GM23338 (cell line): ENCODE measurements at regions not wholly inside any gene's neighbourhood (a gene's known extent, or its start where the extent isn't known, plus 50 kb on each side); places are given as distances from the start of the nearest gene placed in this dataset.

Experiments
- ATAC-seq: fragments of 200-7000 bp; cut with Tn5 transposase; 3 replicates; pipeline ENCODE4 v1.9.1; 2020
- DNase-seq: peaks from one replicate; pipeline ENCODE4 v3.0.0-alpha.2; 2015; ENCODE audit warnings: low spot score
- H2AFZ ChIP-seq: fragments of 200-600 bp; sonication (generic); 2 replicates; pipeline ENCODE4 v1.8.0; 2016; ENCODE audit warnings: antibody characterized with exemption, mild to moderate bottlenecking, moderate library complexity
- H3F3A ChIP-seq: fragments of 200-600 bp; sonication (generic); replicated peaks from 2 replicates; pipeline ENCODE4 v1.8.0; 2017; ENCODE audit warnings: antibody characterized with exemption, mixed run types, low read depth
- H3K27ac ChIP-seq: fragments of 200-600 bp; sonication (generic); 2 replicates; pipeline ENCODE4 v1.6.1; 2016; ENCODE audit warnings: low read depth
- H3K27me3 ChIP-seq: fragments of 200-600 bp; sonication (generic); 2 replicates; pipeline ENCODE4 v1.8.0; 2016; ENCODE audit warnings: mild to moderate bottlenecking, mixed run types, moderate library complexity; ENCODE audit not compliant: insufficient read depth
- H3K36me3 ChIP-seq: fragments of 200-600 bp; sonication (generic); 2 replicates; pipeline ENCODE4 v1.8.0; 2016; ENCODE audit warnings: mild to moderate bottlenecking; ENCODE audit not compliant: insufficient read depth
- H3K4me1 ChIP-seq: fragments of 200-600 bp; sonication (generic); 2 replicates; pipeline ENCODE4 v1.8.0; 2016; ENCODE audit warnings: mild to moderate bottlenecking, moderate library complexity; ENCODE audit not compliant: insufficient read depth
- H3K4me2 ChIP-seq: fragments of 200-600 bp; sonication (generic); 2 replicates; pipeline ENCODE4 v1.7.1; 2017; ENCODE audit warnings: mixed run types
- H3K4me3 ChIP-seq: fragments of 200-600 bp; sonication (generic); 2 replicates; pipeline ENCODE4 v1.6.1; 2016; ENCODE audit warnings: mixed run types
- H3K79me2 ChIP-seq: fragments of 200-600 bp; sonication (generic); replicated peaks from 2 replicates; pipeline ENCODE4 v1.8.0; 2017; ENCODE audit warnings: mild to moderate bottlenecking; ENCODE audit not compliant: insufficient read depth
- H3K9me2 ChIP-seq: fragments of 200-600 bp; sonication (generic); 2 replicates; pipeline ENCODE4 v1.8.0; 2017; ENCODE audit not compliant: insufficient read depth
- H4K20me1 ChIP-seq: fragments of 200-600 bp; sonication (generic); replicated peaks from 2 replicates; pipeline ENCODE4 v1.8.0; 2017; ENCODE audit warnings: mild to moderate bottlenecking; ENCODE audit not compliant: insufficient read depth
- H3K27ac Mint-ChIP-seq: 2 replicates; pipeline ENCODE4 v1.8.0; 2020; ENCODE audit warnings: inconsistent platforms, mild to moderate bottlenecking, moderate library complexity, mixed read lengths
- H3K27me3 Mint-ChIP-seq: 3 replicates; pipeline ENCODE4 v1.8.0; 2022; ENCODE audit warnings: low read depth, mild to moderate bottlenecking, moderate library complexity, mixed read lengths, inconsistent platforms; ENCODE audit not compliant: insufficient read depth, poor library complexity
- H3K36me3 Mint-ChIP-seq: 3 replicates; pipeline ENCODE4 v1.8.0; 2021; ENCODE audit warnings: low read depth, mild to moderate bottlenecking, inconsistent platforms, moderate library complexity, mixed read lengths
- H3K4me1 Mint-ChIP-seq: 3 replicates; pipeline ENCODE4 v1.8.0; 2020; ENCODE audit warnings: mild to moderate bottlenecking, inconsistent platforms, mixed read lengths
- H3K4me3 Mint-ChIP-seq: 3 replicates; pipeline ENCODE4 v1.8.0; 2021; ENCODE audit warnings: moderate library complexity, mild to moderate bottlenecking, inconsistent platforms, mixed read lengths
- H3K9me3 Mint-ChIP-seq: 3 replicates; pipeline ENCODE4 v1.8.0; 2020; ENCODE audit warnings: moderate library complexity, mild to moderate bottlenecking, inconsistent platforms, mixed read lengths
- CREB1 ChIP-seq: fragments of 250-450 bp; sonication (Bioruptor Pico); IDR thresholded peaks from 2 replicates; pipeline ENCODE4 v1.5.0; 2020; ENCODE audit warnings: low read depth, mild to moderate bottlenecking, moderate library complexity
- CTCF ChIP-seq, 2 experiments: fragments of 200-600 bp in 1 of 2; sonication (generic) in 1 of 2; conservative IDR thresholded peaks; 2 replicates each; pipeline versions ENCODE4 v1.5.1 to v1.6.1; 2016 to 2017; ENCODE audit warnings: antibody characterized with exemption in 2 of 2, low read depth in 2 of 2, mild to moderate bottlenecking in 2 of 2, moderate library complexity in 1 of 2
- ETS1 ChIP-seq: IDR thresholded peaks from 2 replicates; pipeline ENCODE4 v1.6.1; 2016; ENCODE audit warnings: antibody characterized with exemption
- EZH2 ChIP-seq: fragments of 200-600 bp; sonication (generic); IDR thresholded peaks from one replicate; pipeline ENCODE4 v1.8.0; 2017; ENCODE audit warnings: antibody characterized with exemption, mild to moderate bottlenecking, low read depth; ENCODE audit not compliant: unreplicated experiment
- EZH2phosphoT487 ChIP-seq: fragments of 200-600 bp; sonication (generic); IDR thresholded peaks from one replicate; pipeline ENCODE4 v1.8.1; 2018; ENCODE audit warnings: antibody characterized with exemption; ENCODE audit not compliant: unreplicated experiment
- JUNB ChIP-seq: IDR thresholded peaks from one replicate; pipeline ENCODE4 v1.6.1; 2016; ENCODE audit warnings: antibody characterized with exemption; ENCODE audit not compliant: unreplicated experiment
- NANOG ChIP-seq: IDR thresholded peaks from 2 replicates; pipeline ENCODE4 v1.6.1; 2016; ENCODE audit warnings: antibody characterized with exemption, borderline replicate concordance
- POLR2AphosphoS5 ChIP-seq: IDR thresholded peaks from 2 replicates; pipeline ENCODE4 v1.6.1; 2016; ENCODE audit warnings: antibody characterized with exemption, low read depth
- REST ChIP-seq: IDR thresholded peaks from one replicate; pipeline ENCODE4 v1.6.1; 2018; ENCODE audit warnings: antibody characterized with exemption; ENCODE audit not compliant: unreplicated experiment
- STAT1 ChIP-seq: IDR thresholded peaks from one replicate; pipeline ENCODE4 v1.6.1; 2016; ENCODE audit warnings: antibody characterized with exemption; ENCODE audit not compliant: unreplicated experiment
- ZNF114 ChIP-seq: fragments of 250-450 bp; sonication (Bioruptor Pico); IDR thresholded peaks from 2 replicates; pipeline ENCODE4 v1.5.0; 2020; ENCODE audit warnings: mild to moderate bottlenecking, moderate library complexity
- ZNF331 ChIP-seq: fragments of 250-450 bp; sonication (Bioruptor Pico); IDR thresholded peaks from 2 replicates; pipeline ENCODE4 v1.5.0; 2020; ENCODE audit warnings: low read depth, mild to moderate bottlenecking, moderate library complexity
- ZNF462 ChIP-seq: fragments of 250-450 bp; sonication (Bioruptor Pico); IDR thresholded peaks from 2 replicates; pipeline ENCODE4 v1.5.0; 2020; ENCODE audit warnings: mild to moderate bottlenecking, moderate library complexity

GRCh38 chr2:241948901-241949735 is 79.6 kb downstream of the RTP5 start:
- peaks cover 12% of the 10 kb centered on the region; the same call in 1 of the 2 replicates for H3K4me1 ChIP-seq
- no peaks in the 10 kb centered on the region for H3K36me3 Mint-ChIP-seq
- DNase-seq (no peak), ATAC-seq (no peak)
- TF ChIP-seq CTCF (conservative IDR thresholded peaks at IDR 0.05; ENCODE audit: low read depth in 2 of 2): no peak
- TF ChIP-seq ETS1: no peak
- no peak for TF ChIP-seq CREB1
- TF ChIP-seq EZH2phosphoT487: no peak
- no peak for TF ChIP-seq STAT1
- no peak for TF ChIP-seq ZNF331
- no peak for TF ChIP-seq ZNF114 (CRISPR knock-in tag)
- TF ChIP-seq ZNF462 (CRISPR knock-in tag): no peak
- no peak for TF ChIP-seq NANOG
- no peak for TF ChIP-seq REST
- no peak for TF ChIP-seq POLR2AphosphoS5
- no peak for TF ChIP-seq JUNB
- TF ChIP-seq EZH2: no peak
- no peaks in the 10 kb centered on the region; the same call in 2 of the 3 replicates for H3K9me3 Mint-ChIP-seq
- peaks cover 20% of the 10 kb centered on the region for H3K4me1 Mint-ChIP-seq
- no peak overlapping the region for H2AFZ ChIP-seq
- no peak overlapping the region for H3K27ac ChIP-seq
- H3K27me3 ChIP-seq: peaks cover 15% of the 10 kb centered on the region; the same call in 1 of the 2 replicates
- no peaks in the 10 kb centered on the region for H3K9me2 ChIP-seq
- H3F3A ChIP-seq: peaks cover 3% of the 10 kb centered on the region; the same call in 1 of the 2 replicates
- peaks cover 26% of the 10 kb centered on the region for H3K27me3 Mint-ChIP-seq
- H3K4me3 ChIP-seq: no peak overlapping the region
- H3K4me2 ChIP-seq: no peak overlapping the region
- H3K4me3 Mint-ChIP-seq: no peak overlapping the region
- no peaks in the 10 kb centered on the region for H3K79me2 ChIP-seq
- H4K20me1 ChIP-seq: no peaks in the 10 kb centered on the region; the same call in 1 of the 2 replicates
- H3K27ac Mint-ChIP-seq: no peak overlapping the region
- H3K36me3 ChIP-seq: no peaks in the 10 kb centered on the region
